Hepatocyte (in vitro differentiated cells): ENCODE measurements at regions not wholly inside any gene's neighbourhood (a gene's known extent, or its start where the extent isn't known, plus 50 kb on each side); places are given as distances from the start of the nearest gene placed in this dataset.

Experiments
- DNase-seq: peaks from one replicate; pipeline ENCODE4 v3.0.0-alpha.2; 2016; ENCODE audit warnings: low spot score
- H2AFZ ChIP-seq: fragments of 200-600 bp; sonication (generic); 2 replicates; pipeline ENCODE4 v1.6.0; 2016; ENCODE audit warnings: antibody characterized with exemption, mild to moderate bottlenecking
- H3K27ac ChIP-seq: fragments of 200-600 bp; sonication (generic); 2 replicates; pipeline ENCODE4 v1.5.1; 2016; ENCODE audit warnings: mild to moderate bottlenecking
- H3K27me3 ChIP-seq: fragments of 200-600 bp; sonication (generic); 2 replicates; pipeline ENCODE4 v1.6.1; 2016
- H3K36me3 ChIP-seq: fragments of 200-600 bp; sonication (generic); replicated peaks from 2 replicates; pipeline ENCODE4 v1.5.1; 2016; ENCODE audit warnings: low read depth; ENCODE audit not compliant: insufficient read depth
- H3K4me1 ChIP-seq: fragments of 200-600 bp; sonication (generic); 2 replicates; pipeline ENCODE4 v1.5.1; 2016; ENCODE audit warnings: mild to moderate bottlenecking, moderate library complexity; ENCODE audit not compliant: insufficient read depth
- H3K4me2 ChIP-seq: fragments of 200-600 bp; sonication (generic); 2 replicates; pipeline ENCODE4 v1.6.0; 2016
- H3K4me3 ChIP-seq: fragments of 200-600 bp; sonication (generic); 2 replicates; pipeline ENCODE4 v1.5.1; 2016; ENCODE audit warnings: mild to moderate bottlenecking
- H3K79me2 ChIP-seq: fragments of 200-600 bp; sonication (generic); 2 replicates; pipeline ENCODE4 v1.6.0; 2017; ENCODE audit warnings: mild to moderate bottlenecking
- H3K9me2 ChIP-seq: fragments of 200-600 bp; sonication (generic); replicated peaks from 2 replicates; pipeline ENCODE4 v1.6.0; 2017; ENCODE audit warnings: mild to moderate bottlenecking; ENCODE audit not compliant: insufficient read depth
- H3K9me3 ChIP-seq: fragments of 200-600 bp; sonication (generic); 2 replicates; pipeline ENCODE4 v1.5.1; 2016; ENCODE audit warnings: low read depth, mild to moderate bottlenecking
- H4K20me1 ChIP-seq: fragments of 200-600 bp; sonication (generic); 2 replicates; pipeline ENCODE4 v1.6.0; 2016; ENCODE audit warnings: mild to moderate bottlenecking; ENCODE audit not compliant: insufficient read depth, poor library complexity, severe bottlenecking
- CTCF ChIP-seq: fragments of 200-600 bp; sonication (generic); IDR thresholded peaks from 2 replicates; pipeline ENCODE4 v1.5.1; 2016; ENCODE audit warnings: antibody characterized with exemption, mild to moderate bottlenecking; ENCODE audit not compliant: poor library complexity
- EZH2 ChIP-seq: fragments of 200-600 bp; sonication (generic); IDR thresholded peaks from 2 replicates; pipeline ENCODE4 v1.6.1; 2016; ENCODE audit warnings: antibody characterized with exemption, mild to moderate bottlenecking, borderline replicate concordance
- EZH2phosphoT487 ChIP-seq: fragments of 200-600 bp; sonication (generic); IDR thresholded peaks from one replicate; pipeline ENCODE4 v1.6.1; 2018; ENCODE audit warnings: antibody characterized with exemption, mild to moderate bottlenecking, low read depth, moderate library complexity; ENCODE audit not compliant: unreplicated experiment, severe bottlenecking
- WGBS: methylation state at CpG from one replicate; pipeline ENCODE4 v1.1.6; 2016; ENCODE audit warnings: low lambda C conversion rate; ENCODE audit errors: missing lambda C conversion rate; 5-methylcytosine and 5-hydroxymethylcytosine counted together

GRCh38 chr10:83931669-83932068 is 207.6 kb upstream of the GHITM start:
- Histone ChIP-seq H3K27me3 (peaks cover 5% of the 10 kb centered on the region), H3K27ac (no peak overlapping the region), H3K79me2 (no peaks in the 10 kb centered on the region), H3K4me3 (no peak overlapping the region), H3K9me3 (no peaks in the 10 kb centered on the region), H2AFZ (no peak overlapping the region), H3K36me3 (no peaks in the 10 kb centered on the region), H3K4me2 (no peak overlapping the region), H3K4me1 (no peaks in the 10 kb centered on the region), H3K9me2 (no peaks in the 10 kb centered on the region), H4K20me1 (no peaks in the 10 kb centered on the region)
- no peak for DNase-seq
- no peak for TF ChIP-seq EZH2phosphoT487
- no peak for TF ChIP-seq EZH2
- no peak for TF ChIP-seq CTCF
- 67% methylated on average over 3 of the region's 3 CpGs for WGBS

- no peaks in the 10 kb centered on the region for H4K20me1 ChIP-seq
- no peaks in the 10 kb centered on the region for H3K36me3 ChIP-seq
- no peak overlapping the region for H3K4me3 ChIP-seq
- no peak overlapping the region for H3K27ac ChIP-seq
- TF ChIP-seq CTCF (no peak), EZH2 (no peak), EZH2phosphoT487 (no peak)
- H3K9me3 ChIP-seq: no peaks in the 10 kb centered on the region
- no peak overlapping the region for H2AFZ ChIP-seq
- no peaks in the 10 kb centered on the region for H3K79me2 ChIP-seq
- H3K4me2 ChIP-seq: no peak overlapping the region
- peaks cover 5% of the 10 kb centered on the region for H3K27me3 ChIP-seq
- DNase-seq: no peak
- WGBS: 87% methylated on average over 2 of the region's 2 CpGs
- H3K9me2 ChIP-seq: no peaks in the 10 kb centered on the region
- no peaks in the 10 kb centered on the region for H3K4me1 ChIP-seq
These were observed 207.1 kb upstream of the GHITM start for GRCh38 chr10:83932245-83932644.

GRCh38 chr10:83934062-83934461 is 205.2 kb upstream of the GHITM start:
- Histone ChIP-seq H3K9me2 (no peaks in the 10 kb centered on the region), H3K79me2 (no peaks in the 10 kb centered on the region), H3K9me3 (no peaks in the 10 kb centered on the region), H4K20me1 (no peaks in the 10 kb centered on the region), H3K4me1 (no peaks in the 10 kb centered on the region), H3K4me3 (no peak overlapping the region), H3K4me2 (no peak overlapping the region), H2AFZ (no peak overlapping the region), H3K36me3 (no peaks in the 10 kb centered on the region), H3K27ac (no peak overlapping the region), H3K27me3 (peaks cover 3% of the 10 kb centered on the region)
- 85% methylated on average over 3 of the region's 3 CpGs for WGBS
- no peak for DNase-seq
- TF ChIP-seq EZH2phosphoT487 (no peak), CTCF (no peak), EZH2 (no peak)
